SU-DHL-6 (cell line): ENCODE measurements at regions not wholly inside any gene's neighbourhood (a gene's known extent, or its start where the extent isn't known, plus 50 kb on each side); places are given as distances from the start of the nearest gene placed in this dataset.

Experiments
- H2AFZ ChIP-seq: fragments of 200-600 bp; sonication (generic); 2 replicates; pipeline ENCODE4 v1.6.1; 2014; ENCODE audit warnings: low read depth, mild to moderate bottlenecking, moderate library complexity, mixed read lengths, antibody characterized with exemption, low read length; ENCODE audit not compliant: severe bottlenecking
- H3F3A ChIP-seq: fragments of 200-600 bp; shearing (Covaris generic); 2 replicates; pipeline ENCODE4 v1.6.0; 2016; ENCODE audit warnings: antibody characterized with exemption, mild to moderate bottlenecking; ENCODE audit not compliant: insufficient read depth
- H3K27ac ChIP-seq: fragments of 200-600 bp; sonication (generic); 2 replicates; pipeline ENCODE4 v1.5.1; 2016; ENCODE audit warnings: low read depth, mild to moderate bottlenecking, low read length, moderate library complexity, mixed read lengths
- H3K27me3 ChIP-seq: fragments of 200-600 bp; sonication (generic), shearing (Covaris generic); 2 replicates; pipeline ENCODE4 v1.6.0; 2014; ENCODE audit warnings: mild to moderate bottlenecking, low read length
- H3K36me3 ChIP-seq: fragments of 200-600 bp; sonication (generic); 2 replicates; pipeline ENCODE4 v1.6.1; 2014; ENCODE audit warnings: mild to moderate bottlenecking, low read length, mixed read lengths
- H3K4me2 ChIP-seq: fragments of 300-600, 200-600 bp; shearing (Covaris generic), sonication (generic); 2 replicates; pipeline ENCODE4 v1.6.0; 2014; ENCODE audit warnings: low read length, low read depth, mild to moderate bottlenecking; ENCODE audit not compliant: poor library complexity, severe bottlenecking
- H3K4me3 ChIP-seq: fragments of 200-600 bp; sonication (generic); 2 replicates; pipeline ENCODE4 v1.5.1; 2014; ENCODE audit warnings: antibody characterized with exemption, low read length, mild to moderate bottlenecking, mixed read lengths; ENCODE audit not compliant: insufficient read depth, poor library complexity, severe bottlenecking
- H3K79me2 ChIP-seq: fragments of 200-600 bp; sonication (generic); 2 replicates; pipeline ENCODE4 v1.6.1; 2014; ENCODE audit warnings: mild to moderate bottlenecking, low read length, moderate library complexity; ENCODE audit not compliant: insufficient read depth
- H3K9ac ChIP-seq: fragments of 200-600 bp; sonication (generic); 2 replicates; pipeline ENCODE4 v1.7.0; 2014; ENCODE audit warnings: mild to moderate bottlenecking, low read length
- H3K9me2 ChIP-seq: fragments of 200-600 bp; sonication (generic); replicated peaks from 2 replicates; pipeline ENCODE4 v1.6.1; 2014; ENCODE audit warnings: low read length; ENCODE audit not compliant: insufficient read depth
- H3K9me3 ChIP-seq: fragments of 200-600 bp; sonication (generic); 2 replicates; pipeline ENCODE4 v1.6.1; 2014; ENCODE audit warnings: low read length, mixed read lengths; ENCODE audit not compliant: insufficient read depth
- H4K20me1 ChIP-seq: fragments of 200-600 bp; sonication (generic); 2 replicates; pipeline ENCODE4 v1.6.1; 2014; ENCODE audit warnings: low read depth, mild to moderate bottlenecking, antibody characterized with exemption, low read length, moderate library complexity, mixed read lengths
- CTCF ChIP-seq: fragments of 200-600 bp; sonication (generic); IDR thresholded peaks from one replicate; pipeline ENCODE4 v1.5.1; 2017; ENCODE audit warnings: antibody characterized with exemption, mild to moderate bottlenecking, low read length, moderate library complexity; ENCODE audit not compliant: insufficient read depth, poor library complexity, severe bottlenecking
- EZH2phosphoT487 ChIP-seq: fragments of 200-600 bp; sonication (generic), shearing (Covaris generic); conservative IDR thresholded peaks from 2 replicates; pipeline ENCODE4 v1.6.1; 2018; ENCODE audit warnings: mild to moderate bottlenecking, antibody characterized with exemption, low read length, moderate library complexity, mixed read lengths

- no peaks in the 10 kb centered on the region for H3K9me2 ChIP-seq
- no peak overlapping the region for H2AFZ ChIP-seq
- no peaks in the 10 kb centered on the region for H3K36me3 ChIP-seq
- H3K4me2 ChIP-seq: no peak overlapping the region
- H3K9ac ChIP-seq: no peak overlapping the region
- H3K27ac ChIP-seq: no peak overlapping the region
- H3K79me2 ChIP-seq: no peaks in the 10 kb centered on the region
- H3F3A ChIP-seq: no peaks in the 10 kb centered on the region
- H3K9me3 ChIP-seq: no peaks in the 10 kb centered on the region
- H3K27me3 ChIP-seq: no peaks in the 10 kb centered on the region
- H4K20me1 ChIP-seq: no peaks in the 10 kb centered on the region
- no peak for TF ChIP-seq CTCF
- TF ChIP-seq EZH2phosphoT487: no peak
- no peak overlapping the region for H3K4me3 ChIP-seq
Observed at GRCh38 chr12:13857750-13858149, 123.7 kb downstream of the GRIN2B start.

GRCh38 chr12:13853471-13853870 lies 127.9 kb downstream of the GRIN2B start:
- H3K27ac ChIP-seq: no peak overlapping the region
- no peak overlapping the region for H2AFZ ChIP-seq
- H3K9me3 ChIP-seq: no peaks in the 10 kb centered on the region
- no peaks in the 10 kb centered on the region for H4K20me1 ChIP-seq
- H3K36me3 ChIP-seq: no peaks in the 10 kb centered on the region
- H3K9me2 ChIP-seq: no peaks in the 10 kb centered on the region
- H3K4me2 ChIP-seq: no peak overlapping the region
- no peaks in the 10 kb centered on the region for H3F3A ChIP-seq
- no peak overlapping the region for H3K9ac ChIP-seq
- H3K4me3 ChIP-seq: no peak overlapping the region
- H3K27me3 ChIP-seq: no peaks in the 10 kb centered on the region
- H3K79me2 ChIP-seq: no peaks in the 10 kb centered on the region
- TF ChIP-seq CTCF: no peak
- TF ChIP-seq EZH2phosphoT487: no peak

GRCh38 chr12:13851828-13852227 lies 129.6 kb downstream of the GRIN2B start:
- H3K79me2 ChIP-seq: no peaks in the 10 kb centered on the region
- no peak for TF ChIP-seq CTCF
- TF ChIP-seq EZH2phosphoT487: no peak
- H3K27me3 ChIP-seq: no peaks in the 10 kb centered on the region
- H3K27ac ChIP-seq: no peak overlapping the region
- H2AFZ ChIP-seq: no peak overlapping the region
- no peak overlapping the region for H3K4me3 ChIP-seq
- no peaks in the 10 kb centered on the region for H3K9me3 ChIP-seq
- no peaks in the 10 kb centered on the region for H3F3A ChIP-seq
- H3K4me2 ChIP-seq: no peak overlapping the region
- no peaks in the 10 kb centered on the region for H3K36me3 ChIP-seq
- H3K9me2 ChIP-seq: no peaks in the 10 kb centered on the region
- no peaks in the 10 kb centered on the region for H4K20me1 ChIP-seq
- no peak overlapping the region for H3K9ac ChIP-seq

GRCh38 chr12:13849456-13849855 lies 131.9 kb downstream of the GRIN2B start:
- Histone ChIP-seq H2AFZ (no peak overlapping the region), H3F3A (no peaks in the 10 kb centered on the region)
- TF ChIP-seq CTCF: no peak
- TF ChIP-seq EZH2phosphoT487: no peak

More at GRCh38 chr12:13849456-13849855, 131.9 kb downstream of the GRIN2B start:
- H3K4me3 ChIP-seq: no peak overlapping the region
- no peaks in the 10 kb centered on the region for H4K20me1 ChIP-seq
- H3K79me2 ChIP-seq: no peaks in the 10 kb centered on the region
- no peak overlapping the region for H3K27ac ChIP-seq
- no peaks in the 10 kb centered on the region for H3K9me3 ChIP-seq
- H3K9ac ChIP-seq: no peak overlapping the region
- H3K9me2 ChIP-seq: no peaks in the 10 kb centered on the region
- H3K27me3 ChIP-seq: no peaks in the 10 kb centered on the region
- H3K36me3 ChIP-seq: no peaks in the 10 kb centered on the region
- H3K4me2 ChIP-seq: no peak overlapping the region
